OCI-LY7 (cell line): ENCODE measurements at regions not wholly inside any gene's neighbourhood (a gene's known extent, or its start where the extent isn't known, plus 50 kb on each side); places are given as distances from the start of the nearest gene placed in this dataset.

ENCODE experiments used
- EZH2phosphoT487 ChIP-seq: fragments of 200-600 bp; sonication (generic); IDR thresholded peaks from 2 replicates; pipeline ENCODE4 v1.6.1; 2018; ENCODE audit warnings: low read depth, borderline replicate concordance, mild to moderate bottlenecking, mixed run types, antibody characterized with exemption, low read length, moderate library complexity, mixed read lengths
- TF ChIP-seq, protein P1 (sequence below): fragments of 200-600 bp; sonication (generic); conservative IDR thresholded peaks from 2 replicates; pipeline ENCODE4 v1.5.1; 2014; ENCODE audit warnings: mild to moderate bottlenecking, antibody characterized with exemption, low read length, moderate library complexity, mixed read lengths

DNA sequence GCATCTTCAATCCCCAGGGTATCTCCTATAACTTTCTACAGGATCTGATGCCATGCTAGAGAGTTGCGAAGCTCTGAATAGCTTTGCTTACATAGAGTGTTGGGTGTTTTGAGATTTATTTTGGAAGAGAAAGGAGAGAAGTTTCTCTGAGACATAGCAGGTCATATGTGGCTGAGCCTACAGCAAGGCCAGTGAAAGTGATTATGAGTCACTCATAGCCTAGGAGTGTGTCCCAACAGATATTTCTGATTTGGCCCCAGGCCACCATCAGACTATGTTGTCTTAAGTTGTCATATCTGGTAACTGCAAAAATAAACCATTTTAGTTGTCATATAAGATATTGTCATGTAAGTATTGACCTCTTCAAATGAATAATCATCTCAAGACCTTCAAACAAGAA is 132.0 kb upstream of the RAI14 start:
- TF ChIP-seq, protein P1, sequence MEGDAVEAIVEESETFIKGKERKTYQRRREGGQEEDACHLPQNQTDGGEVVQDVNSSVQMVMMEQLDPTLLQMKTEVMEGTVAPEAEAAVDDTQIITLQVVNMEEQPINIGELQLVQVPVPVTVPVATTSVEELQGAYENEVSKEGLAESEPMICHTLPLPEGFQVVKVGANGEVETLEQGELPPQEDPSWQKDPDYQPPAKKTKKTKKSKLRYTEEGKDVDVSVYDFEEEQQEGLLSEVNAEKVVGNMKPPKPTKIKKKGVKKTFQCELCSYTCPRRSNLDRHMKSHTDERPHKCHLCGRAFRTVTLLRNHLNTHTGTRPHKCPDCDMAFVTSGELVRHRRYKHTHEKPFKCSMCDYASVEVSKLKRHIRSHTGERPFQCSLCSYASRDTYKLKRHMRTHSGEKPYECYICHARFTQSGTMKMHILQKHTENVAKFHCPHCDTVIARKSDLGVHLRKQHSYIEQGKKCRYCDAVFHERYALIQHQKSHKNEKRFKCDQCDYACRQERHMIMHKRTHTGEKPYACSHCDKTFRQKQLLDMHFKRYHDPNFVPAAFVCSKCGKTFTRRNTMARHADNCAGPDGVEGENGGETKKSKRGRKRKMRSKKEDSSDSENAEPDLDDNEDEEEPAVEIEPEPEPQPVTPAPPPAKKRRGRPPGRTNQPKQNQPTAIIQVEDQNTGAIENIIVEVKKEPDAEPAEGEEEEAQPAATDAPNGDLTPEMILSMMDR: no peak
- no peak for TF ChIP-seq EZH2phosphoT487
